ENCODE measurements at regions not wholly inside any gene's neighbourhood (a gene's known extent, or its start where the extent isn't known, plus 50 kb on each side); places are given as distances from the start of the nearest gene placed in this dataset.

- H3K9me3 Mint-ChIP-seq, result peaks cover 4% of the 10 kb centered on the region
- H3K36me3 Mint-ChIP-seq, result peaks cover 4% of the 10 kb centered on the region
- H3K4me1 Mint-ChIP-seq (ENCODE audit: unreplicated experiment), result no peaks in the 10 kb centered on the region
- H3K4me3 Mint-ChIP-seq, result no peak overlapping the region
- H3K27me3 Mint-ChIP-seq, result peaks cover 17% of the 10 kb centered on the region
- DNase-seq (ENCODE audit: extremely low spot score, unreplicated experiment), result no peak
- no peak overlapping the region for H3K27ac Mint-ChIP-seq
- no peak for TF ChIP-seq CTCF (conservative IDR thresholded peaks at IDR 0.05)
Observed at GRCh38 chr12:29991924-29992323, 208.2 kb upstream of the TMTC1 start.

GRCh38 chr12:29990971-29991370 is 207.2 kb upstream of the TMTC1 start:
- Mint-ChIP-seq H3K27ac (no peak overlapping the region), H3K27me3 (peaks cover 10% of the 10 kb centered on the region), H3K36me3 (peaks cover 4% of the 10 kb centered on the region), H3K9me3 (peaks cover 4% of the 10 kb centered on the region), H3K4me3 (no peak overlapping the region), H3K4me1 (ENCODE audit: unreplicated experiment) (no peaks in the 10 kb centered on the region)
- no peak for DNase-seq (ENCODE audit: extremely low spot score, unreplicated experiment)
- TF ChIP-seq CTCF (conservative IDR thresholded peaks at IDR 0.05), result no peak

- no peak for TF ChIP-seq CTCF (conservative IDR thresholded peaks at IDR 0.05)
- Mint-ChIP-seq H3K27ac (no peak overlapping the region), H3K27me3 (no peaks in the 10 kb centered on the region), H3K4me3 (no peak overlapping the region), H3K36me3 (peaks cover 6% of the 10 kb centered on the region), H3K9me3 (no peaks in the 10 kb centered on the region), H3K4me1 (ENCODE audit: unreplicated experiment) (peaks cover 4% of the 10 kb centered on the region)
- DNase-seq (ENCODE audit: extremely low spot score, unreplicated experiment), result no peak
Observed at GRCh38 chr12:29983851-29984250, 200.1 kb upstream of the TMTC1 start.

- Mint-ChIP-seq H3K36me3 (peaks cover 6% of the 10 kb centered on the region), H3K4me3 (no peak overlapping the region), H3K27me3 (peaks cover 4% of the 10 kb centered on the region), H3K27ac (no peak overlapping the region), H3K9me3 (no peaks in the 10 kb centered on the region), H3K4me1 (ENCODE audit: unreplicated experiment) (peaks cover 4% of the 10 kb centered on the region)
- DNase-seq (ENCODE audit: extremely low spot score, unreplicated experiment), result no peak
- TF ChIP-seq CTCF (conservative IDR thresholded peaks at IDR 0.05), result no peak
Observed at GRCh38 chr12:29980304-29980703, 196.6 kb upstream of the TMTC1 start.

GRCh38 chr12:29971446-29971845 is 187.7 kb upstream of the TMTC1 start:
- no peaks in the 10 kb centered on the region for H3K9me3 Mint-ChIP-seq
- TF ChIP-seq CTCF (conservative IDR thresholded peaks at IDR 0.05), result no peak
- no peak overlapping the region for H3K4me3 Mint-ChIP-seq
- no peak overlapping the region for H3K27ac Mint-ChIP-seq
- no peak for DNase-seq (ENCODE audit: extremely low spot score, unreplicated experiment)
- no peaks in the 10 kb centered on the region for H3K36me3 Mint-ChIP-seq
- peaks cover 3% of the 10 kb centered on the region for H3K4me1 Mint-ChIP-seq (ENCODE audit: unreplicated experiment)
- no peaks in the 10 kb centered on the region for H3K27me3 Mint-ChIP-seq

GRCh38 chr12:29970501-29970900 is 186.8 kb upstream of the TMTC1 start:
- Mint-ChIP-seq H3K4me3 (no peak overlapping the region), H3K36me3 (no peaks in the 10 kb centered on the region), H3K27ac (no peak overlapping the region), H3K9me3 (no peaks in the 10 kb centered on the region), H3K4me1 (ENCODE audit: unreplicated experiment) (peaks cover 3% of the 10 kb centered on the region), H3K27me3 (no peaks in the 10 kb centered on the region)
- no peak for TF ChIP-seq CTCF (conservative IDR thresholded peaks at IDR 0.05)
- no peak for DNase-seq (ENCODE audit: extremely low spot score, unreplicated experiment)
